ENCODE measurements at regions not wholly inside any gene's neighbourhood (a gene's known extent, or its start where the extent isn't known, plus 50 kb on each side); places are given as distances from the start of the nearest gene placed in this dataset.
"Not testable (repeated sequence)": the region's sequence is repeated elsewhere in the genome, so short reads cannot be mapped to it uniquely, and the experiment has no call there.

GRCh38 chr13:108082481-108082880 lies 132.9 kb downstream of the LIG4 start:
- no peak overlapping the region for H3K27ac ChIP-seq (ENCODE audit: low read depth, low read length, severe bottlenecking)
- no peaks in the 10 kb centered on the region for H3K36me3 ChIP-seq (ENCODE audit: control insufficient read depth, insufficient read depth, low read length)
- H3K4me3 ChIP-seq (ENCODE audit: extremely low read depth, insufficient read depth, low read length, poor library complexity, severe bottlenecking): no peak overlapping the region
- no peaks in the 10 kb centered on the region for H3K4me1 ChIP-seq (ENCODE audit: control insufficient read depth, insufficient read depth, low read length, poor library complexity, severe bottlenecking)
- H3K9me3 ChIP-seq (ENCODE audit: control insufficient read depth, low read length): peaks cover 3% of the 10 kb centered on the region
- WGBS, 2 experiments (ENCODE audit: insufficient coverage in 2 of 2): 100% methylated on average over 1 to 2 of the region's 4 CpGs

GRCh38 chr13:108077284-108077683 lies 138.1 kb downstream of the LIG4 start:
- no peaks in the 10 kb centered on the region for H3K4me1 ChIP-seq (ENCODE audit: control insufficient read depth, insufficient read depth, low read length, poor library complexity, severe bottlenecking)
- no peaks in the 10 kb centered on the region for H3K36me3 ChIP-seq (ENCODE audit: control insufficient read depth, insufficient read depth, low read length)
- WGBS, 2 experiments (ENCODE audit: insufficient coverage in 2 of 2): no CpG with 5 or more reads among the region's 1 CpG
- H3K9me3 ChIP-seq (ENCODE audit: control insufficient read depth, low read length): peaks cover 9% of the 10 kb centered on the region
- no peak overlapping the region for H3K4me3 ChIP-seq (ENCODE audit: extremely low read depth, insufficient read depth, low read length, poor library complexity, severe bottlenecking)
- no peak overlapping the region for H3K27ac ChIP-seq (ENCODE audit: low read depth, low read length, severe bottlenecking)

GRCh38 chr13:108074429-108074828 lies 140.9 kb downstream of the LIG4 start:
- WGBS, 2 experiments (ENCODE audit: insufficient coverage in 2 of 2): 60% methylated on average over 1 of the region's 5 CpGs; no CpG with 5 or more reads in 1 of the 2 experiments
- not testable (repeated sequence) for H3K36me3 ChIP-seq (ENCODE audit: control insufficient read depth, insufficient read depth, low read length); H3K4me1 ChIP-seq (ENCODE audit: control insufficient read depth, insufficient read depth, low read length, poor library complexity, severe bottlenecking); H3K27ac ChIP-seq (ENCODE audit: low read depth, low read length, severe bottlenecking); H3K4me3 ChIP-seq (ENCODE audit: extremely low read depth, insufficient read depth, low read length, poor library complexity, severe bottlenecking)
- H3K9me3 ChIP-seq (ENCODE audit: control insufficient read depth, low read length): peaks cover 13% of the 10 kb centered on the region

GRCh38 chr13:108070925-108071324 lies 144.4 kb downstream of the LIG4 start:
- Histone ChIP-seq H3K9me3 (ENCODE audit: control insufficient read depth, low read length) (peaks cover 6% of the 10 kb centered on the region), H3K4me1 (ENCODE audit: control insufficient read depth, insufficient read depth, low read length, poor library complexity, severe bottlenecking) (no peaks in the 10 kb centered on the region), H3K36me3 (ENCODE audit: control insufficient read depth, insufficient read depth, low read length) (no peaks in the 10 kb centered on the region), H3K4me3 (ENCODE audit: extremely low read depth, insufficient read depth, low read length, poor library complexity, severe bottlenecking) (no peak overlapping the region), H3K27ac (ENCODE audit: low read depth, low read length, severe bottlenecking) (no peak overlapping the region)
- 40 to 45% methylated on average over 5 of the region's 5 CpGs for WGBS, 2 experiments (ENCODE audit: insufficient coverage in 2 of 2)

- no peaks in the 10 kb centered on the region for H3K4me1 ChIP-seq (ENCODE audit: control insufficient read depth, insufficient read depth, low read length, poor library complexity, severe bottlenecking)
- peaks cover 6% of the 10 kb centered on the region for H3K9me3 ChIP-seq (ENCODE audit: control insufficient read depth, low read length)
- H3K4me3 ChIP-seq (ENCODE audit: extremely low read depth, insufficient read depth, low read length, poor library complexity, severe bottlenecking): no peak overlapping the region
- WGBS, 2 experiments (ENCODE audit: insufficient coverage in 2 of 2): 91% methylated on average over 4 of the region's 4 CpGs; no CpG with 5 or more reads in 1 of the 2 experiments
- no peak overlapping the region for H3K27ac ChIP-seq (ENCODE audit: low read depth, low read length, severe bottlenecking)
- H3K36me3 ChIP-seq (ENCODE audit: control insufficient read depth, insufficient read depth, low read length): no peaks in the 10 kb centered on the region
Measured at GRCh38 chr13:108070491-108070890, 144.8 kb downstream of the LIG4 start.

- Histone ChIP-seq H3K4me1 (ENCODE audit: control insufficient read depth, insufficient read depth, low read length, poor library complexity, severe bottlenecking) (no peaks in the 10 kb centered on the region), H3K36me3 (ENCODE audit: control insufficient read depth, insufficient read depth, low read length) (no peaks in the 10 kb centered on the region), H3K4me3 (ENCODE audit: extremely low read depth, insufficient read depth, low read length, poor library complexity, severe bottlenecking) (no peak overlapping the region), H3K27ac (ENCODE audit: low read depth, low read length, severe bottlenecking) (no peak overlapping the region), H3K9me3 (ENCODE audit: control insufficient read depth, low read length) (peaks cover 6% of the 10 kb centered on the region)
- 76 to 83% methylated on average over 3 to 4 of the region's 4 CpGs for WGBS, 2 experiments (ENCODE audit: insufficient coverage in 2 of 2)
Measured at GRCh38 chr13:108069521-108070210, 145.7 kb downstream of the LIG4 start.

GRCh38 chr13:108064372-108064771 lies 151.0 kb downstream of the LIG4 start:
- H3K4me3 ChIP-seq (ENCODE audit: extremely low read depth, insufficient read depth, low read length, poor library complexity, severe bottlenecking); H3K9me3 ChIP-seq (ENCODE audit: control insufficient read depth, low read length); H3K36me3 ChIP-seq (ENCODE audit: control insufficient read depth, insufficient read depth, low read length); H3K27ac ChIP-seq (ENCODE audit: low read depth, low read length, severe bottlenecking); H3K4me1 ChIP-seq (ENCODE audit: control insufficient read depth, insufficient read depth, low read length, poor library complexity, severe bottlenecking): not testable (repeated sequence)
- no CpG with 5 or more reads among the region's 1 CpG for WGBS, 2 experiments (ENCODE audit: insufficient coverage in 2 of 2)

- no peaks in the 10 kb centered on the region for H3K4me1 ChIP-seq (ENCODE audit: control insufficient read depth, insufficient read depth, low read length, poor library complexity, severe bottlenecking)
- no peaks in the 10 kb centered on the region for H3K36me3 ChIP-seq (ENCODE audit: control insufficient read depth, insufficient read depth, low read length)
- no peak overlapping the region for H3K4me3 ChIP-seq (ENCODE audit: extremely low read depth, insufficient read depth, low read length, poor library complexity, severe bottlenecking)
- H3K9me3 ChIP-seq (ENCODE audit: control insufficient read depth, low read length): no peaks in the 10 kb centered on the region
- WGBS, 2 experiments (ENCODE audit: insufficient coverage in 2 of 2): 40 to 54% methylated on average over 2 to 5 of the region's 6 CpGs
- H3K27ac ChIP-seq (ENCODE audit: low read depth, low read length, severe bottlenecking): no peak overlapping the region
Measured at GRCh38 chr13:108060111-108060510, 155.2 kb downstream of the LIG4 start.

GRCh38 chr13:108056278-108056677 lies 159.1 kb downstream of the LIG4 start:
- no peak overlapping the region for H3K27ac ChIP-seq (ENCODE audit: low read depth, low read length, severe bottlenecking)
- H3K4me1 ChIP-seq (ENCODE audit: control insufficient read depth, insufficient read depth, low read length, poor library complexity, severe bottlenecking): no peaks in the 10 kb centered on the region
- WGBS, 2 experiments (ENCODE audit: insufficient coverage in 2 of 2): 89% methylated on average over 1 of the region's 2 CpGs; no CpG with 5 or more reads in 1 of the 2 experiments
- no peak overlapping the region for H3K4me3 ChIP-seq (ENCODE audit: extremely low read depth, insufficient read depth, low read length, poor library complexity, severe bottlenecking)
- H3K36me3 ChIP-seq (ENCODE audit: control insufficient read depth, insufficient read depth, low read length): no peaks in the 10 kb centered on the region
- H3K9me3 ChIP-seq (ENCODE audit: control insufficient read depth, low read length): no peaks in the 10 kb centered on the region

- Histone ChIP-seq H3K36me3 (ENCODE audit: control insufficient read depth, insufficient read depth, low read length) (no peaks in the 10 kb centered on the region), H3K4me1 (ENCODE audit: control insufficient read depth, insufficient read depth, low read length, poor library complexity, severe bottlenecking) (no peaks in the 10 kb centered on the region), H3K9me3 (ENCODE audit: control insufficient read depth, low read length) (no peaks in the 10 kb centered on the region), H3K4me3 (ENCODE audit: extremely low read depth, insufficient read depth, low read length, poor library complexity, severe bottlenecking) (no peak overlapping the region), H3K27ac (ENCODE audit: low read depth, low read length, severe bottlenecking) (no peak overlapping the region)
- 91 to 100% methylated on average over 2 of the region's 4 CpGs for WGBS, 2 experiments (ENCODE audit: insufficient coverage in 2 of 2)
Measured at GRCh38 chr13:108049211-108049610, 166.1 kb downstream of the LIG4 start.

- H3K27ac ChIP-seq (ENCODE audit: low read depth, low read length, severe bottlenecking): no peak overlapping the region
- no peaks in the 10 kb centered on the region for H3K36me3 ChIP-seq (ENCODE audit: control insufficient read depth, insufficient read depth, low read length)
- H3K4me1 ChIP-seq (ENCODE audit: control insufficient read depth, insufficient read depth, low read length, poor library complexity, severe bottlenecking): no peaks in the 10 kb centered on the region
- no peak overlapping the region for H3K4me3 ChIP-seq (ENCODE audit: extremely low read depth, insufficient read depth, low read length, poor library complexity, severe bottlenecking)
- H3K9me3 ChIP-seq (ENCODE audit: control insufficient read depth, low read length): no peaks in the 10 kb centered on the region
- 100% methylated on average over 1 of the region's 1 CpG; no CpG with 5 or more reads in 1 of the 2 experiments for WGBS, 2 experiments (ENCODE audit: insufficient coverage in 2 of 2)
Measured at GRCh38 chr13:108044954-108045353, 170.4 kb downstream of the LIG4 start.

Measured in mesodermal cell (in vitro differentiated cells).